HL-60 (cell line): ENCODE measurements at regions not wholly inside any gene's neighbourhood (a gene's known extent, or its start where the extent isn't known, plus 50 kb on each side); places are given as distances from the start of the nearest gene placed in this dataset.

Experiments
- DNase-seq, 2 experiments: peaks; one replicate each; pipeline ENCODE4 v3.0.0-alpha.2; 2010 to 2020; ENCODE audit warnings: low read depth in 1 of 2, low spot score in 1 of 2
- H3K27ac ChIP-seq: fragments of 250-450 bp; sonication (Bioruptor Pico); replicated peaks from 2 replicates; pipeline ENCODE4 v1.5.1; 2020; ENCODE audit warnings: mild to moderate bottlenecking, moderate library complexity
- H3K27me3 ChIP-seq: fragments of 250-450 bp; sonication (Bioruptor Pico); 2 replicates; pipeline ENCODE4 v1.5.1; 2021; ENCODE audit warnings: mild to moderate bottlenecking, moderate library complexity; ENCODE audit not compliant: insufficient read depth, poor library complexity, severe bottlenecking
- H3K4me3 ChIP-seq: replicated peaks from 2 replicates; pipeline ENCODE4 v1.5.1; 2011; ENCODE audit warnings: mild to moderate bottlenecking, control low read depth, low read length; ENCODE audit not compliant: insufficient read depth
- CTCF ChIP-seq: IDR thresholded peaks from one replicate; pipeline ENCODE4 v1.5.1; 2011; ENCODE audit warnings: low read length, control low read depth, inconsistent platforms; ENCODE audit not compliant: insufficient read depth
- GABPA ChIP-seq: IDR thresholded peaks from 2 replicates; pipeline ENCODE4 v1.6.1; 2012; ENCODE audit warnings: low read depth
- POLR2AphosphoS5 ChIP-seq: IDR thresholded peaks from 2 replicates; pipeline ENCODE4 v1.6.1; 2012; ENCODE audit warnings: low read depth
- REST ChIP-seq: IDR thresholded peaks from 2 replicates; pipeline ENCODE4 v1.6.1; 2012; ENCODE audit warnings: low read depth; ENCODE audit not compliant: insufficient replicate concordance
- SPI1 ChIP-seq: IDR thresholded peaks from 2 replicates; pipeline ENCODE4 v1.6.1; 2012; ENCODE audit warnings: low read depth, mild to moderate bottlenecking, borderline replicate concordance

GRCh38 chr20:63128367-63128766 is 87.6 kb downstream of the YTHDF1 start:
- TF ChIP-seq CTCF (no peak), SPI1 (no peak), REST (no peak), GABPA (no peak), POLR2AphosphoS5 (no peak)
- no peak for DNase-seq
- no peaks in the 10 kb centered on the region for H3K27me3 ChIP-seq
- no peak overlapping the region for H3K4me3 ChIP-seq
- no peak overlapping the region for H3K27ac ChIP-seq

- Histone ChIP-seq H3K27ac (no peak overlapping the region), H3K4me3 (no peak overlapping the region), H3K27me3 (no peaks in the 10 kb centered on the region)
- TF ChIP-seq POLR2AphosphoS5, result no peak
- TF ChIP-seq REST, result no peak
- no peak for TF ChIP-seq CTCF
- TF ChIP-seq SPI1, result no peak
- no peak for TF ChIP-seq GABPA
- no peak for DNase-seq
Observed at GRCh38 chr20:63127700-63128364, 88.1 kb downstream of the YTHDF1 start.

- H3K27me3 ChIP-seq, result no peaks in the 10 kb centered on the region
- no peak for TF ChIP-seq GABPA
- TF ChIP-seq SPI1, result no peak
- no peak for DNase-seq
- H3K27ac ChIP-seq, result no peak overlapping the region
- no peak overlapping the region for H3K4me3 ChIP-seq
Observed at GRCh38 chr20:63126876-63127699, 88.8 kb downstream of the YTHDF1 start.

- no peak for DNase-seq
- TF ChIP-seq SPI1 (no peak), GABPA (no peak), REST (no peak), CTCF (no peak), POLR2AphosphoS5 (no peak)
- no peaks in the 10 kb centered on the region for H3K27me3 ChIP-seq
- no peak overlapping the region for H3K27ac ChIP-seq
- no peak overlapping the region for H3K4me3 ChIP-seq
Observed at GRCh38 chr20:63125838-63126601, 89.9 kb downstream of the YTHDF1 start.
